Neural crest cell (in vitro differentiated cells): ENCODE measurements at regions not wholly inside any gene's neighbourhood (a gene's known extent, or its start where the extent isn't known, plus 50 kb on each side); places are given as distances from the start of the nearest gene placed in this dataset.

Experiments
- DNase-seq: peaks from one replicate; pipeline ENCODE4 v3.0.0; 2021; ENCODE audit warnings: low read depth, mixed read lengths, low spot score
- H3K27ac Mint-ChIP-seq: one replicate; pipeline ENCODE4 v1.8.0; 2021; ENCODE audit warnings: mild to moderate bottlenecking, mixed read lengths; ENCODE audit not compliant: unreplicated experiment
- H3K27me3 Mint-ChIP-seq: 2 replicates; pipeline ENCODE4 v1.8.0; 2021; ENCODE audit warnings: low read depth, mild to moderate bottlenecking, mixed read lengths
- H3K36me3 Mint-ChIP-seq: 2 replicates; pipeline ENCODE4 v1.8.0; 2021; ENCODE audit warnings: low read depth, mild to moderate bottlenecking, mixed read lengths
- H3K4me1 Mint-ChIP-seq: 2 replicates; pipeline ENCODE4 v1.8.0; 2021; ENCODE audit warnings: mixed read lengths
- H3K4me3 Mint-ChIP-seq: one replicate; pipeline ENCODE4 v1.8.0; 2021; ENCODE audit warnings: mild to moderate bottlenecking, mixed read lengths
- H3K9me3 Mint-ChIP-seq: 2 replicates; pipeline ENCODE4 v1.8.0; 2021; ENCODE audit warnings: mixed read lengths
- TF ChIP-seq, protein P1 (sequence below): fragments of 200-600 bp; sonication (generic); conservative IDR thresholded peaks from 2 replicates; pipeline ENCODE4 v1.5.0; 2021; ENCODE audit warnings: antibody characterized with exemption, mild to moderate bottlenecking

- no peak for DNase-seq
- Mint-ChIP-seq H3K27me3 (no peaks in the 10 kb centered on the region), H3K4me3 (no peak overlapping the region), H3K4me1 (peaks cover 12% of the 10 kb centered on the region), H3K9me3 (no peaks in the 10 kb centered on the region), H3K36me3 (no peaks in the 10 kb centered on the region), H3K27ac (no peak overlapping the region)
- TF ChIP-seq, protein P1, sequence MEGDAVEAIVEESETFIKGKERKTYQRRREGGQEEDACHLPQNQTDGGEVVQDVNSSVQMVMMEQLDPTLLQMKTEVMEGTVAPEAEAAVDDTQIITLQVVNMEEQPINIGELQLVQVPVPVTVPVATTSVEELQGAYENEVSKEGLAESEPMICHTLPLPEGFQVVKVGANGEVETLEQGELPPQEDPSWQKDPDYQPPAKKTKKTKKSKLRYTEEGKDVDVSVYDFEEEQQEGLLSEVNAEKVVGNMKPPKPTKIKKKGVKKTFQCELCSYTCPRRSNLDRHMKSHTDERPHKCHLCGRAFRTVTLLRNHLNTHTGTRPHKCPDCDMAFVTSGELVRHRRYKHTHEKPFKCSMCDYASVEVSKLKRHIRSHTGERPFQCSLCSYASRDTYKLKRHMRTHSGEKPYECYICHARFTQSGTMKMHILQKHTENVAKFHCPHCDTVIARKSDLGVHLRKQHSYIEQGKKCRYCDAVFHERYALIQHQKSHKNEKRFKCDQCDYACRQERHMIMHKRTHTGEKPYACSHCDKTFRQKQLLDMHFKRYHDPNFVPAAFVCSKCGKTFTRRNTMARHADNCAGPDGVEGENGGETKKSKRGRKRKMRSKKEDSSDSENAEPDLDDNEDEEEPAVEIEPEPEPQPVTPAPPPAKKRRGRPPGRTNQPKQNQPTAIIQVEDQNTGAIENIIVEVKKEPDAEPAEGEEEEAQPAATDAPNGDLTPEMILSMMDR = no peak
Observed at GRCh38 chr18:44590956-44591670, 89.6 kb upstream of the SETBP1 start.

DNA sequence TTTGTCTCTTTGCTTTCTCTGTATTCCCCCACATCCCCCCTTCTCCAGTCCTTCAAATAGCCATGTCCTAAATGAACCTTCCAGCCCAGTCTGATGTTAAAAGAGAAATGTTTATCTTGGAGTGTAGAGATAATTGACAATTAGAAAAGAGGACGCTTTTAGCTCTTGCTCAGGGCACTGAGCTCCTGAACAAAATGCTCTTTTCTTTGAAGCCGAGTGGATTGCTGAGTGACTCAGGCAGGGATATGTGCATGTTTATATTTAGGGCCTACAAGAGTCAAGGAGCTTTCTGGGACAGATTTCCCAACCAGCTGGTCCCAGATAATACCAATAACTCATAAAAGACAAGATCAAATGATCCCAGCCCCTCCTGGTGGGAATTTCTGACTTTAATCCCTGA is 88.0 kb upstream of the SETBP1 start:
- TF ChIP-seq, protein P1 = no peak
- no peaks in the 10 kb centered on the region for H3K9me3 Mint-ChIP-seq
- no peak for DNase-seq
- no peak overlapping the region for H3K27ac Mint-ChIP-seq
- H3K4me3 Mint-ChIP-seq = no peak overlapping the region
- H3K4me1 Mint-ChIP-seq = peaks cover 12% of the 10 kb centered on the region
- no peaks in the 10 kb centered on the region for H3K36me3 Mint-ChIP-seq
- H3K27me3 Mint-ChIP-seq = no peaks in the 10 kb centered on the region

GRCh38 chr18:44594799-44595467 is 85.8 kb upstream of the SETBP1 start:
- Mint-ChIP-seq H3K27ac (no peak overlapping the region), H3K36me3 (no peaks in the 10 kb centered on the region), H3K27me3 (no peaks in the 10 kb centered on the region), H3K9me3 (peaks cover 2% of the 10 kb centered on the region), H3K4me3 (no peak overlapping the region), H3K4me1 (peaks cover 14% of the 10 kb centered on the region)
- TF ChIP-seq, protein P1 = no peak
- no peak for DNase-seq

GRCh38 chr18:44597797-44598196 is 82.9 kb upstream of the SETBP1 start:
- peak overlapping the region; percentile 58 for H3K27ac Mint-ChIP-seq
- TF ChIP-seq, protein P1 = no peak
- peaks cover 2% of the 10 kb centered on the region for H3K9me3 Mint-ChIP-seq
- no peak overlapping the region for H3K4me3 Mint-ChIP-seq
- H3K27me3 Mint-ChIP-seq = no peaks in the 10 kb centered on the region
- no peak for DNase-seq
- peaks cover 11% of the 10 kb centered on the region for H3K4me1 Mint-ChIP-seq
- H3K36me3 Mint-ChIP-seq = no peaks in the 10 kb centered on the region

GRCh38 chr18:44598514-44598913 is 82.2 kb upstream of the SETBP1 start:
- Mint-ChIP-seq H3K27me3 (no peaks in the 10 kb centered on the region), H3K36me3 (no peaks in the 10 kb centered on the region), H3K9me3 (peaks cover 2% of the 10 kb centered on the region), H3K27ac (no peak overlapping the region), H3K4me1 (peaks cover 10% of the 10 kb centered on the region), H3K4me3 (no peak overlapping the region)
- no peak for DNase-seq
- TF ChIP-seq, protein P1 = no peak
